ENCODE measurements at regions not wholly inside any gene's neighbourhood (a gene's known extent, or its start where the extent isn't known, plus 50 kb on each side); places are given as distances from the start of the nearest gene placed in this dataset.

- TF ChIP-seq EZH2 (IDR thresholded peaks at IDR 0.05) (no peak), EZH2phosphoT487 (IDR thresholded peaks at IDR 0.05) (no peak)
- TF ChIP-seq, protein P1, sequence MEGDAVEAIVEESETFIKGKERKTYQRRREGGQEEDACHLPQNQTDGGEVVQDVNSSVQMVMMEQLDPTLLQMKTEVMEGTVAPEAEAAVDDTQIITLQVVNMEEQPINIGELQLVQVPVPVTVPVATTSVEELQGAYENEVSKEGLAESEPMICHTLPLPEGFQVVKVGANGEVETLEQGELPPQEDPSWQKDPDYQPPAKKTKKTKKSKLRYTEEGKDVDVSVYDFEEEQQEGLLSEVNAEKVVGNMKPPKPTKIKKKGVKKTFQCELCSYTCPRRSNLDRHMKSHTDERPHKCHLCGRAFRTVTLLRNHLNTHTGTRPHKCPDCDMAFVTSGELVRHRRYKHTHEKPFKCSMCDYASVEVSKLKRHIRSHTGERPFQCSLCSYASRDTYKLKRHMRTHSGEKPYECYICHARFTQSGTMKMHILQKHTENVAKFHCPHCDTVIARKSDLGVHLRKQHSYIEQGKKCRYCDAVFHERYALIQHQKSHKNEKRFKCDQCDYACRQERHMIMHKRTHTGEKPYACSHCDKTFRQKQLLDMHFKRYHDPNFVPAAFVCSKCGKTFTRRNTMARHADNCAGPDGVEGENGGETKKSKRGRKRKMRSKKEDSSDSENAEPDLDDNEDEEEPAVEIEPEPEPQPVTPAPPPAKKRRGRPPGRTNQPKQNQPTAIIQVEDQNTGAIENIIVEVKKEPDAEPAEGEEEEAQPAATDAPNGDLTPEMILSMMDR (IDR thresholded peaks at IDR 0.05): no peak
Measured at GRCh38 chr7:84455788-84456187, 261.2 kb upstream of the SEMA3A start.

All from neural progenitor cell (in vitro differentiated cells).